SJCRH30 (cell line): ENCODE measurements at regions not wholly inside any gene's neighbourhood (a gene's known extent, or its start where the extent isn't known, plus 50 kb on each side); places are given as distances from the start of the nearest gene placed in this dataset.
A peak's percentile ranks its signal among the peaks of the same experiment; 100 is the strongest.
"Not testable (repeated sequence)": the region's sequence is repeated elsewhere in the genome, so short reads cannot be mapped to it uniquely, and the experiment has no call there.

Experiments
- DNase-seq, 2 experiments: peaks; one replicate each; pipeline ENCODE4 v3.0.0-alpha.2; 2015 to 2020
- H3K27ac ChIP-seq: fragments of 250-450 bp; sonication (Bioruptor Pico); 2 replicates; pipeline ENCODE4 v1.5.1; 2020; ENCODE audit warnings: mild to moderate bottlenecking, moderate library complexity
- H3K27me3 ChIP-seq: fragments of 250-450 bp; sonication (Bioruptor Pico); 2 replicates; pipeline ENCODE4 v1.5.1; 2020; ENCODE audit warnings: mild to moderate bottlenecking, moderate library complexity
- H3K36me3 ChIP-seq: fragments of 250-450 bp; sonication (Bioruptor Pico); 2 replicates; pipeline ENCODE4 v1.5.1; 2020; ENCODE audit warnings: mild to moderate bottlenecking, moderate library complexity
- H3K4me1 ChIP-seq: fragments of 250-450 bp; sonication (Bioruptor Pico); 2 replicates; pipeline ENCODE4 v1.5.1; 2020; ENCODE audit warnings: mild to moderate bottlenecking, moderate library complexity
- H3K4me3 ChIP-seq: fragments of 250-450 bp; sonication (Bioruptor Pico); 2 replicates; pipeline ENCODE4 v1.5.1; 2020; ENCODE audit warnings: mild to moderate bottlenecking, moderate library complexity
- H3K9me3 ChIP-seq: fragments of 250-450 bp; sonication (Bioruptor Pico); replicated peaks from 2 replicates; pipeline ENCODE4 v1.5.1; 2020; ENCODE audit warnings: mild to moderate bottlenecking, moderate library complexity

DNA sequence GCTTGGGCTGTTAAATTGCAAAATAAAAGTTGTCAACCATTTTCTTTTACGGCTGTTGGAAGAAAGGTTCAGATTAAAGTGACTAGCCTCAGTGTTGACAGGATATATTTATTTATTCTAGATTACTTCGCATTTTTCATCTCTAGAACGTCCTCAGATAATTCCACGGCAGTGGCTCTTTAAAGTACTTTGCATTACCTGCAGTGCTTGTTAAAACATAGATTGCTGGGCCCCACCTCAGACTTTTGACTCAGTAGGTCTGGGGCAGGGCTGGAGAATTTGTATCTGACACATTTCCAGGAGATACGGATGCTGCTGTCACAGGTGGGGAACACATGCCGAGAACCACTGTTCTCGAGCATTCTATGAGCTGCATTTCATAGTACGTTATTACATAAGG is 292.7 kb downstream of the EDEM1 start:
- no peak overlapping the region for H3K27ac ChIP-seq
- DNase-seq: no peak

DNA sequence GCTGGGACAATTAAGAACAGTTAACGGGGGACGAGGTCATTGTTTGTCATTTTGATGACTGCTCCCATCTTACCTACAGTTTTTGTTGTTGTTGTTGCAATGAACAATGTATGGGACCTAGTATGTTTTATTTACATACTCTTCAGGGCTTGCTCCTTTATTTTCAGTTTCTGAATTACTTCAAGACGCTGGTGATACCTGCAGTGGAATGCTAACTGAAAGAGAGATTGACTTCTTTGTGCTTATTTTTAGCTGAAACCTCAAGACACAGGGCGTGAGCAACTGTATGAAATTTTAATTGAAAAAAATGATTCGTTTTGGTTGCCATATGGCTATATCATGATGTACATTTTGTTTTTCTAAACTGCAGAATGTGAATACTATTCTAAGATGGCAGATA is 297.9 kb downstream of the EDEM1 start:
- Histone ChIP-seq H3K27ac (no peak overlapping the region), H3K4me3 (no peak overlapping the region), H3K9me3 (no peaks in the 10 kb centered on the region), H3K36me3 (no peaks in the 10 kb centered on the region), H3K27me3 (no peaks in the 10 kb centered on the region), H3K4me1 (no peaks in the 10 kb centered on the region)
- DNase-seq: no peak

More for the DNA sequence above, 292.7 kb downstream of the EDEM1 start:
- no peaks in the 10 kb centered on the region for H3K4me1 ChIP-seq
- H3K4me3 ChIP-seq: no peak overlapping the region
- H3K27me3 ChIP-seq: no peaks in the 10 kb centered on the region
- no peaks in the 10 kb centered on the region for H3K36me3 ChIP-seq
- H3K9me3 ChIP-seq: no peaks in the 10 kb centered on the region

DNA sequence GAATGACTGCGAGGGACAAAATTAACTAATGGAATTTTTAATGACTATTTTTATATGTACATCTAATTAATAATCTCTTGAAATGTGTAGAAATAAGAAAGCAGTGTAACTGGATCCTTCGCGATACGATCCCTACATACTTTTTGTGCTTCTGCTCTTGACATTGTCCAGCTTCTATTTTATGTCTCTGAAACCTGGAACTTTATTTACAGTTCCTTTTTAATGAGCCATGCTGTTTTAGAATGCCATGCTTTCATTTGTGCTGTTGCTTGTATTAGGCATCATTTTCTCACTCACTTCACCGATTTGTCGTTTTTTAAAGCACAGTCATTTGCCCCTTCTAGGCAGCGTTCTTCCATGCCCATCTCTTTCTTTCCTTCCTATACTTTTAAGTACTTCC is 301.3 kb downstream of the EDEM1 start:
- no peak for DNase-seq
- Histone ChIP-seq H3K27ac (no peak overlapping the region), H3K9me3 (no peaks in the 10 kb centered on the region), H3K4me3 (no peak overlapping the region), H3K27me3 (no peaks in the 10 kb centered on the region), H3K4me1 (no peaks in the 10 kb centered on the region), H3K36me3 (no peaks in the 10 kb centered on the region)

DNA sequence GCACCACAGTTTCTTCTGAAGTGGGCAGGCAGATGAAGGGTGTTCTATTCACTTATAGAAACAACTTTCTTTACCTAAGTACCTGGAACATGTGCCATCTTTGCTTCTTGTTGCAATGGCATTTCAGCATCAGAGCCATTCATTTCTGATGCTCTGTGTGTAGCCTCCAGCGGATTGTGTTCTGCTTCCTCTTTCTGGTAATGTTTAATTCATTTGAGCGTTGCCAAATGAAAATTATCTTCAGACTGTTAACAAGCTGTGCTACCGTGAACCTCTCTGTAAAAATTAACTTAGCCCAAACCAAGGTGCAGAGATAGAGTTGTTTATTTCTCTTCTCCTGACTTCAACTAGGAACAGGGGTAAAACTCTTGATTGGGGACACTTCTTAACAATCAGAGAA is 302.0 kb downstream of the EDEM1 start:
- H3K27me3 ChIP-seq: no peaks in the 10 kb centered on the region
- DNase-seq: no peak
- no peaks in the 10 kb centered on the region for H3K4me1 ChIP-seq
- no peak overlapping the region for H3K27ac ChIP-seq
- H3K4me3 ChIP-seq: no peak overlapping the region
- no peaks in the 10 kb centered on the region for H3K36me3 ChIP-seq
- no peaks in the 10 kb centered on the region for H3K9me3 ChIP-seq

DNA sequence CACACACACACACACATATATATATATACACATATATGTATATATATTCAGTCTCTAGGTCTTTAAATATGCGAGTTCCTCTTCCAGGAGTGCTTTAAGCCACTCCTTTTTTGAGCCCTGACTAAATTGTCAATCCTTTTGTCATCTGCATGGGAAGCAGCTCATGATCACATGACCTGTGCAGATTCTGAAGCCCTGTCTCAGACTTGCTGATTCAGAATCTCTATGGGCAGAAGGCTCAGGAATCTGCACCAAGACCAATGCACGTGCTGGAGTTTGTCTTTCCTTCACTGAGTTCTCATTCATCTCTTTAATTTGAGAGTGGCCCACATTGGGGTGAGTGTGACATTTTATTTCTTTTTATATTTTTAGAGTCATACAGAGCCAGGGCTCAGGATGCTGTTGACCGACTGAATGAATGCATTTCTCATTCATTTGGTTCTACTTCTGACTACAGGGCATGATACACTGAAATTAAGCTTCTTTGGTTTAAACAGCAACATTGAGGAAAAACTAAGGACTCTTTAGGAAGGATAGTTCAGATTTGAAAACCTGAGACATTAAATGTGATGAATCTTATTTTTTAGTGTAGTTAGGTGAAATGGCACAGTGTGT is 307.5 kb downstream of the EDEM1 start:
- DNase-seq: no peak
- Histone ChIP-seq H3K4me3 (no peak overlapping the region), H3K27me3 (no peaks in the 10 kb centered on the region), H3K27ac (no peak overlapping the region), H3K4me1 (no peaks in the 10 kb centered on the region), H3K9me3 (no peaks in the 10 kb centered on the region), H3K36me3 (no peaks in the 10 kb centered on the region)

DNA sequence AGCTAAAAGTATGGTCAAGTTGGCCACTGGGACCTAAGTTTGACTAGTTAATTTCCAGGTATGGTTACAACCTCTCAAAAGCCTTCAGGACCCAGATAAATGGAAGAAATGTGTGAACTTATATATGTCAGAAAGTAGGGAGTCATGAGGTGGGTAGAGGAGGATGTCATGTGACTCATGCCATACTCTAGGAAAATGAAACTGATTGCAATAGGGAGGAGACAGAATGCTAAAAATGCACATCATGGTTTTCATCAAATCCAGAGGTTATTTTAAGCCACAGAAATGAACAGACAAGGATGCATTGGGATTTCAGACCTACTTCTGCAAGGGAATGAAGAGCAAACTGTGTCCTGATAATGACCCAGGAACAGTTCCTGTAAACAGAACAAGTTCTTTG is 310.0 kb downstream of the EDEM1 start:
- H3K4me1 ChIP-seq: no peaks in the 10 kb centered on the region
- H3K27ac ChIP-seq: no peak overlapping the region
- H3K4me3 ChIP-seq: no peak overlapping the region
- DNase-seq: no peak
- H3K27me3 ChIP-seq: no peaks in the 10 kb centered on the region
- no peaks in the 10 kb centered on the region for H3K9me3 ChIP-seq
- no peaks in the 10 kb centered on the region for H3K36me3 ChIP-seq

DNA sequence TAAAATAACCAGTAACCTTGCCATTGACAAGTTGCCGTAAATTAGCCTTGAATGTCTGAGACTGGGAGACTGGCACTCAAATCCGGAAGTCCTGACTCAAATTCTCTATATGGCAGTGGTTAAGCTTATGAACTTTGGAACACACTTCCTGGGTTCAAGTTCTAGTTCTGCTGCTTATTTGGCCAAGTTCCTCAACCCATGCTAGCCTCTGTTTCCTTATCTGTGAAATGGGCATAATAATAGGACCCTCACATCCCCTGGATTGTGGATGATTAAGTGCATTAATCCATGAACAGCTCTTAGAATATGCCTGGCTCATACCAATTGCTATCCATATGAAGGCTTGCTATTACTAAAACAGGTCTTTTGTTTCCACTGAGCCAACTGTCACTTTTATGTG is 311.5 kb downstream of the EDEM1 start:
- no peaks in the 10 kb centered on the region for H3K27me3 ChIP-seq
- no peaks in the 10 kb centered on the region for H3K4me1 ChIP-seq
- H3K36me3 ChIP-seq: no peaks in the 10 kb centered on the region
- no peaks in the 10 kb centered on the region for H3K9me3 ChIP-seq
- H3K27ac ChIP-seq: no peak overlapping the region
- H3K4me3 ChIP-seq: no peak overlapping the region
- no peak for DNase-seq

DNA sequence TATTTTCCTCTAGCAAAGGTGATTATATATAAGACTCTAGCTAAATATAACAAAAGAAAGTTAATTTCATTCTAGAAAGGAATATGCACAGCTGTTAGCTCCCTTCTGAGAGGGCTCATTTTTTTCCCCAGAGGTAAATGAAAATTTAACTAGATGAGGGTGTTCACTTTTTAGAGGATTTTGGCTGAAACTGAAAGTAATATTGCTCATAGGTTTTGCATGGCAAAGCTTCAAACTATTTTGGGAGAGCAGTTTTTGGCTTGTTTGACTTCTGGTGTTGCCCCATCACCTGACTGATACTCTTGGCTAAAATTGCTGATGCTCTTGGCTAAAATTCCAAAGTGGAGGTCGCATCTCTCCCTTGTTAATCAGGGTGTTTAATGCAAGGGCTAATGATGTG is 311.9 kb downstream of the EDEM1 start:
- no peak overlapping the region for H3K27ac ChIP-seq
- H3K4me3 ChIP-seq: no peak overlapping the region
- no peaks in the 10 kb centered on the region for H3K4me1 ChIP-seq
- H3K27me3 ChIP-seq: no peaks in the 10 kb centered on the region
- no peak for DNase-seq
- no peaks in the 10 kb centered on the region for H3K36me3 ChIP-seq
- no peaks in the 10 kb centered on the region for H3K9me3 ChIP-seq

DNA sequence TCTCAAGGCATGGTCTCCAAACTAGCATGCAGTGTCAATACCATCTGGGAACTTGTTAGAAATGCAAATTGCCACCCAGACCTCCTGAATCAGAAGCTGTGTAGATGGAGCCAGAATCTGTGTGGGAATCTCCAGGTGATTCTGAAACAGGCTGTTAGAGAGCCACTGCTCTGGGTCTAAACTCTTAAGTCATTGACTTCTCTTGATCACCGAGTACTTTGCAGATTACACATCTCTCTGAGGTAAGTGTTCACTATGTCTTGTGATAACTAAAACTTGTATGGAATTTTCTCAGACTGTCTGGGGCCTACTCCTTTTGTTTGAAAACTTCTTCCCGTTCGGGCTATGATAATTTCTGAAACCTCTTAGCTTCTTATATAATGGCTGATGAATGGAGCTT is 315.6 kb downstream of the EDEM1 start:
- no peak for DNase-seq
- no peaks in the 10 kb centered on the region for H3K36me3 ChIP-seq
- H3K9me3 ChIP-seq: no peaks in the 10 kb centered on the region
- no peak overlapping the region for H3K4me3 ChIP-seq
- H3K4me1 ChIP-seq: no peaks in the 10 kb centered on the region
- no peaks in the 10 kb centered on the region for H3K27me3 ChIP-seq
- H3K27ac ChIP-seq: no peak overlapping the region

DNA sequence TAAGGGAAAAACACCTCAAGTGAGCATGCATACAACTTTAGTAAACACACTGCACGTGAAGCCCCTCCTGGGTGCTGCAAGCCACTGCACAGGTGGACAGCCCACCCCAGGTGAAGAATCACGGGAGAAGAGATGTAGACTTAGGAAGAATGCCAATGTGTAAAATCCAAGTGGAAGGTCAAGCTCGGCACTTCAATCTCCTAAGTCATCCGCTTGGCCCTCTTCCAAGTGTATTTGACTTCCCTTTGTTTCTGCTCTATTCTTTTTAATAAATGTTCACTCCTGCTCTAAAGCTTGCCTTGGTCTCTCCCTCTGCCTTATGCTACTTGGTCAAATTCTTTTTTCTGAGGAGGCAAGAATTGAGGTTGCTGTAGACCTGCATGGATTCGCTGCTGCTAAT is 316.6 kb downstream of the EDEM1 start:
- H3K4me3 ChIP-seq: no peak overlapping the region
- no peaks in the 10 kb centered on the region for H3K36me3 ChIP-seq
- no peaks in the 10 kb centered on the region for H3K4me1 ChIP-seq
- DNase-seq: no peak
- no peaks in the 10 kb centered on the region for H3K27me3 ChIP-seq
- H3K27ac ChIP-seq: no peak overlapping the region
- H3K9me3 ChIP-seq: no peaks in the 10 kb centered on the region

DNA sequence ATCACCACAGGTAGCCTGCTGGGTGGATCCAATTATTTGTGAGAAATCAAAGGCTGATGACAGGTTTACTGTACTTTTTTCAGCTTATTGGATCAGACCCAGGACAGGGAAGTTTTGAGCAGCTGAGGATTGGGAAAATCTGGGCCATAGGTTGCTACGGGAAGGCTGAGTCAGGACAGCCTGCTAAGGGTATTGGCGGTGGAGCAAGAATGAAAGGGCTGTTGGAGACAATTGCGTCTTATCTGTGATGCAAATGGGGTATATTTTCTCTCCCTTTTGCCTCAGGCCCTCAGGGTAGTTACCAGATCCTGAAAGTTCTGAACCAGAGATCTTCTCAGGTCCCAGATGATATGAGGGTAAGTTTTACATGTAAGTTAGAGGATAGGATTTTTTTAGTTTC is 317.7 kb downstream of the EDEM1 start:
- H3K9me3 ChIP-seq: no peaks in the 10 kb centered on the region
- no peak for DNase-seq
- H3K4me1 ChIP-seq: no peaks in the 10 kb centered on the region
- H3K36me3 ChIP-seq: no peaks in the 10 kb centered on the region
- H3K27me3 ChIP-seq: no peaks in the 10 kb centered on the region
- no peak overlapping the region for H3K27ac ChIP-seq
- no peak overlapping the region for H3K4me3 ChIP-seq

DNA sequence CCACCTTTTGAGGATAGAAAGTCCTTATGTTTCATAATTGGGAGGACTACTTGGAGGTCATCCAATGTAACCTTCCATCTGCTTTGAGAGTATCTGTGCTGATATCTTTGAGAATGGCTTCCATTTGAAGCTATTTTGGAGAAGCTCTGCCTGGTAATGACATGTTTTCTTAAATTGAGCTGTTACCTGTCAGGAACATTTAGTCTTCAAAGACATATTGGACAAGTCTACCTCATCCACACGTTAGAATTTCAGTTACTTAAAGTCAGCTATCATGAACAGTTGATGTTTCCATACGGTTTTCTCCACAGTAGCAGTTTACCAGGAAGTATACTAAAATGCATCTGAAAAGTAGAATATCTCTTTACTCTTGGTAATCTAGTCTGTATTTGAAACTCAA is 318.5 kb downstream of the EDEM1 start:
- DNase-seq: no peak
- Histone ChIP-seq H3K27ac (no peak overlapping the region), H3K36me3 (no peaks in the 10 kb centered on the region), H3K9me3 (no peaks in the 10 kb centered on the region), H3K4me3 (no peak overlapping the region), H3K27me3 (no peaks in the 10 kb centered on the region), H3K4me1 (no peaks in the 10 kb centered on the region)

DNA sequence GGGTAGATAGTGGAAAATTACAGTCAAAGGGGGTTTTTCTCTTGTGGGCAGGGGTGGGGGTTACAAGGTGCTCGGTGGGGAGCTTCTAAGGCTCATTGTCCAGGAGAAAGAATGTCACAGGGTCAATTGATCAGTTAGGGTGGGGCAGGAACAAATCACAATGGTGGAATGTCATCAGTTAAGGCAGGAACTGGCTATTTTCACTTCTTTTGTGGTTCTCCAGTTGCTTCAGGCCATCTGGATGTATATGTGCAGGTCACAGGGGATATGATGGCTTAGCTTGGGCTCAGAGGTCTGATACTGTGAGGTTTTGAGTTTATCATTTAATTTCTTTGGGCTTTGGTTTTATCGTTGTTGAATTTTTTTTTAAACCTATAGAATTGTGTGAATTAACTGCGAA is 321.4 kb downstream of the EDEM1 start:
- H3K4me3 ChIP-seq, H3K4me1 ChIP-seq, H3K36me3 ChIP-seq, DNase-seq, H3K9me3 ChIP-seq, H3K27ac ChIP-seq, H3K27me3 ChIP-seq: not testable (repeated sequence)

DNA sequence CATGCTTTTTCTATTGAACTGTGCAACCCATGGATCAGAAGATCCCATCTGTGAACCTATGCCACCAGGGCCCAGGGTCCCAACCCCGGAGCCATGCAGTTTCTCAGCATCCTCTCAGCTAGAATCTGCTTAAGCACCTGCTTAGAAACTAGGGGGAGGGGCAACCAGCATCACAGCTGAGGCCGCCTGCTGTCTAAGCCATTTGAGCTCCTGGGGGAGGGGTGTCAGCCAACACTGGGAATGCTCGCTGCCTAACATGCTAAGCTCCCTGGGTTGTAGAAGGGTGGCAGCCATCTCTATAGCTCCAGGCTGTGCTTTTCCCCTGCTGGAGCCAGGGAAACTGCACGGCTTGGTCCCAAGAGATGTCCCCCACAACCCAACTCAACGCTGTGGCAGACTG is 322.8 kb downstream of the EDEM1 start:
- Histone ChIP-seq H3K36me3 (no peaks in the 10 kb centered on the region), H3K27me3 (no peaks in the 10 kb centered on the region), H3K9me3 (no peaks in the 10 kb centered on the region), H3K4me1 (no peaks in the 10 kb centered on the region), H3K27ac (no peak overlapping the region), H3K4me3 (no peak overlapping the region)
- no peak for DNase-seq

DNA sequence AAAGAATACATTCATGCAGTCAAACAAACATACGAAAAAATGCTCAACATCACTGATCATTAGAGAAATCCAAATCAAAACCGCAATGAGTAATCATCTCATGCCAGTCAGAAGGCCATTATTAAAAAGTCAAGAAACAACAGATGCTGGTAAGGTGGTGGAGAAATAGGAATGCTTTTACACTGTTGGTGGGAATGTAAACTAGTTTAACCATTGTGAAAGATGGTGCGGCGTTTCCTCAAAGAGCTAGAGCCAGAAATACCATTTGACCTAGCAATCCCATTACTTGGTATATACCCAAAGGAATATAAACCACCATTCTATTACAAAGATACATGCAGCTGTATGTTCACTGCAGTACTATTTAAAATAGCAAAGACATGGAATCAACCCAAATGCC is 330.4 kb downstream of the EDEM1 start:
- DNase-seq: no peak
- no peaks in the 10 kb centered on the region for H3K9me3 ChIP-seq
- no peak overlapping the region for H3K4me3 ChIP-seq

DNA sequence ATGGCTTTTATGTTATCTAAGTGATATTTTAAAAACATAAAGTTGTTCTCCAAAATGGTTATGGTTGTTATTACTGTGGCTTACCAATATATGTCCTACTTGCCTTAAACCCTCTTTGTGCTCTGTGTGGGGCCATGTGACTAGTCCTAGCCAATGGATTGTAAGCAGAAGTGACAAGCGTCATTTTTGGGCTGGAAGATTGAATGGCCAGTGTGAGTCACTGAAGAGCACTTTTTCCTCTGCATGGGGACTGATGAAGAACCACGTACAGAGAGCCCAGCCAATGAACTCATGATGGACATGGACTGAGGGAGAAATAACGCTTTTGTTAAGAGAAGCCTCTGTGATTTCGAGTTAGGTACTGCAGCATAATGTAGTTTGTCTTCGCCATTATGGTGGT is 332.7 kb downstream of the EDEM1 start:
- H3K27me3 ChIP-seq: no peaks in the 10 kb centered on the region
- DNase-seq: peak in 1 of 2 experiments; percentile 17
- H3K9me3 ChIP-seq: no peaks in the 10 kb centered on the region
- no peak overlapping the region for H3K27ac ChIP-seq
- no peak overlapping the region for H3K4me3 ChIP-seq
- H3K36me3 ChIP-seq: no peaks in the 10 kb centered on the region
- no peaks in the 10 kb centered on the region for H3K4me1 ChIP-seq

More for the DNA sequence above, 330.4 kb downstream of the EDEM1 start:
- no peak overlapping the region for H3K27ac ChIP-seq
- no peaks in the 10 kb centered on the region for H3K4me1 ChIP-seq
- no peaks in the 10 kb centered on the region for H3K27me3 ChIP-seq
- H3K36me3 ChIP-seq: no peaks in the 10 kb centered on the region
